CD14-positive monocyte (primary cell): ENCODE measurements at regions not wholly inside any gene's neighbourhood (a gene's known extent, or its start where the extent isn't known, plus 50 kb on each side); places are given as distances from the start of the nearest gene placed in this dataset.

Experiments
- DNase-seq, 3 donors: peaks; one replicate each; pipeline ENCODE4 v3.0.0-alpha.2; 2011 to 2022
- H2AFZ ChIP-seq: 2 replicates; pipeline ENCODE4 v1.6.0; 2012; ENCODE audit warnings: mild to moderate bottlenecking, low read depth, low read length, inconsistent platforms; ENCODE audit not compliant: insufficient read depth, poor library complexity, severe bottlenecking
- H3K27ac ChIP-seq, 2 donors: 1 replicate in 1 of 2; 2 replicates in 1 of 2; pipeline ENCODE4 v1.5.1; 2012 to 2013; ENCODE audit warnings: low read length in 2 of 2, control low read depth in 1 of 2, inconsistent platforms in 1 of 2, low read depth in 1 of 2, mild to moderate bottlenecking in 1 of 2
- H3K27me3 ChIP-seq, 2 donors: one replicate each; pipeline versions ENCODE4 v1.6.0 to v1.6.1; 2011 to 2013; ENCODE audit warnings: low read length in 2 of 2; ENCODE audit not compliant: control insufficient read depth in 2 of 2, insufficient read depth in 2 of 2
- H3K36me3 ChIP-seq, 2 donors: replicated peaks in 1 of 2; 1 replicate in 1 of 2; 2 replicates in 1 of 2; pipeline versions ENCODE4 v1.5.1 to v1.6.1; 2012 to 2013; ENCODE audit warnings: low read length in 2 of 2, control low read depth in 1 of 2, inconsistent platforms in 1 of 2, mild to moderate bottlenecking in 1 of 2; ENCODE audit not compliant: insufficient read depth in 2 of 2, control insufficient read depth in 1 of 2
- H3K4me1 ChIP-seq, 2 donors: 1 replicate in 1 of 2; 2 replicates in 1 of 2; pipeline versions ENCODE4 v1.5.1 to v1.6.1; 2012 to 2013; ENCODE audit warnings: low read length in 2 of 2, control low read depth in 1 of 2, inconsistent platforms in 1 of 2, mild to moderate bottlenecking in 1 of 2, moderate library complexity in 1 of 2; ENCODE audit not compliant: insufficient read depth in 2 of 2, control insufficient read depth in 1 of 2
- H3K4me2 ChIP-seq: replicated peaks from 2 replicates; pipeline ENCODE3; 2012; ENCODE audit warnings: low read length, moderate library complexity, mild to moderate bottlenecking; ENCODE audit not compliant: poor library complexity, severe bottlenecking; ENCODE audit errors: extremely low read depth
- H3K4me3 ChIP-seq, 3 experiments: fragments of 200-600 bp in 1 of 3; sonication (generic) in 1 of 3; replicated peaks in 1 of 3; 1 replicate in 2 of 3; 2 replicates in 1 of 3; pipeline ENCODE4 v1.5.1; 2011 to 2013; ENCODE audit warnings: low read length in 3 of 3, mild to moderate bottlenecking in 3 of 3, control low read depth in 2 of 3, low read depth in 2 of 3, inconsistent platforms in 1 of 3, moderate library complexity in 1 of 3
- H3K79me2 ChIP-seq: 2 replicates; pipeline ENCODE4 v1.6.0; 2012; ENCODE audit warnings: mild to moderate bottlenecking, control low read depth, inconsistent platforms, low read length, moderate library complexity; ENCODE audit not compliant: insufficient read depth
- H3K9ac ChIP-seq: 2 replicates; pipeline ENCODE4 v1.6.0; 2017; ENCODE audit warnings: low read length, mild to moderate bottlenecking; ENCODE audit not compliant: insufficient read depth, poor library complexity, severe bottlenecking
- H3K9me3 ChIP-seq, 2 donors: replicated peaks in 1 of 2; 1 replicate in 1 of 2; 2 replicates in 1 of 2; pipeline versions ENCODE4 v1.5.1 to v1.6.1; 2012 to 2013; ENCODE audit warnings: low read length in 2 of 2, control low read depth in 1 of 2; ENCODE audit not compliant: control insufficient read depth in 1 of 2, insufficient read depth in 1 of 2
- H4K20me1 ChIP-seq: 2 replicates; pipeline ENCODE4 v1.6.0; 2012; ENCODE audit warnings: mild to moderate bottlenecking, low read length, control low read depth, moderate library complexity; ENCODE audit not compliant: insufficient read depth
- H3K27ac Mint-ChIP-seq, 7 donors: one replicate each; pipeline ENCODE4 v1.8.0; 2020; ENCODE audit warnings: mild to moderate bottlenecking in 7 of 7, mixed read lengths in 7 of 7, moderate library complexity in 6 of 7, inconsistent platforms in 2 of 7
- H3K27me3 Mint-ChIP-seq, 3 donors: one replicate each; pipeline ENCODE4 v1.8.0; 2021 to 2022; ENCODE audit warnings: low read depth in 3 of 3, mild to moderate bottlenecking in 3 of 3, mixed read lengths in 3 of 3, moderate library complexity in 3 of 3, inconsistent platforms in 1 of 3
- H3K36me3 Mint-ChIP-seq, 2 donors: one replicate each; pipeline ENCODE4 v1.8.0; 2020; ENCODE audit warnings: mixed read lengths in 2 of 2, inconsistent platforms in 1 of 2, mild to moderate bottlenecking in 1 of 2
- H3K4me1 Mint-ChIP-seq: one replicate; pipeline ENCODE4 v1.8.0; 2020; ENCODE audit warnings: mild to moderate bottlenecking, mixed read lengths
- H3K4me3 Mint-ChIP-seq, 2 donors: one replicate each; pipeline ENCODE4 v1.8.0; 2020; ENCODE audit warnings: mild to moderate bottlenecking in 2 of 2, mixed read lengths in 2 of 2, moderate library complexity in 1 of 2
- H3K9me3 Mint-ChIP-seq, 7 donors: one replicate each; pipeline ENCODE4 v1.8.0; 2020 to 2022; ENCODE audit warnings: mixed read lengths in 7 of 7, mild to moderate bottlenecking in 6 of 7, moderate library complexity in 6 of 7, inconsistent platforms in 2 of 7
- CTCF ChIP-seq: fragments of 200-600 bp; IDR thresholded peaks from one replicate; pipeline ENCODE4 v1.8.0; 2022; ENCODE audit warnings: antibody characterized with exemption, mild to moderate bottlenecking
- WGBS: methylation state at CpG from one replicate; pipeline ENCODE4 v1.1.5; 2013; ENCODE audit warnings: missing lambda C conversion rate; ENCODE audit not compliant: insufficient coverage; 5-methylcytosine and 5-hydroxymethylcytosine counted together
- intact Hi-C, 2 donors: fragments of 100-400 bp; cut with micrococcal nuclease; formaldehyde crosslinking; loops; one replicate each; pipeline versions ENCODE4 v1.15.0 to v1.15.1; 2023

GRCh38 chr9:75728391-75728790 lies 162.1 kb upstream of the PCSK5 start:
- WGBS = no CpG with 5 or more reads among the region's 1 CpG
- Histone ChIP-seq H3K27ac (no peak overlapping the region), H2AFZ (no peak overlapping the region), H3K9me3 (no peaks in the 10 kb centered on the region), H3K36me3 (no peaks in the 10 kb centered on the region), H4K20me1 (no peaks in the 10 kb centered on the region), H3K4me3 (no peak overlapping the region), H3K4me2 (no peak overlapping the region), H3K27me3 (no peaks in the 10 kb centered on the region), H3K4me1 (no peaks in the 10 kb centered on the region), H3K9ac (no peak overlapping the region), H3K79me2 (no peaks in the 10 kb centered on the region)
- Mint-ChIP-seq H3K27ac (no peak overlapping the region), H3K9me3 (peaks cover 0 to 4% (median 0%) of the 10 kb centered on the region in 7 donors), H3K27me3 (peaks cover 0 to 2% (median 1%) of the 10 kb centered on the region in 3 donors), H3K36me3 (no peaks in the 10 kb centered on the region), H3K4me1 (no peaks in the 10 kb centered on the region), H3K4me3 (no peak overlapping the region)
- no peak for DNase-seq
- no peak for TF ChIP-seq CTCF
- intact Hi-C loops = no loop called here

GRCh38 chr9:75734802-75735201 lies 155.7 kb upstream of the PCSK5 start:
- Histone ChIP-seq H3K4me1 (no peaks in the 10 kb centered on the region), H3K79me2 (no peaks in the 10 kb centered on the region), H2AFZ (no peak overlapping the region), H3K36me3 (no peaks in the 10 kb centered on the region), H3K4me3 (no peak overlapping the region), H3K9ac (no peak overlapping the region), H4K20me1 (no peaks in the 10 kb centered on the region), H3K27me3 (no peaks in the 10 kb centered on the region), H3K4me2 (no peak overlapping the region), H3K27ac (no peak overlapping the region), H3K9me3 (no peaks in the 10 kb centered on the region)
- DNase-seq = no peak
- Mint-ChIP-seq H3K4me3 (no peak overlapping the region), H3K36me3 (no peaks in the 10 kb centered on the region), H3K9me3 (peaks cover 0 to 8% (median 2%) of the 10 kb centered on the region in 7 donors), H3K27ac (no peak overlapping the region), H3K27me3 (peaks cover 0 to 3% (median 2%) of the 10 kb centered on the region in 3 donors), H3K4me1 (no peaks in the 10 kb centered on the region)
- no peak for TF ChIP-seq CTCF
- intact Hi-C loops = no loop called here
- WGBS = 100% methylated on average over 1 of the region's 3 CpGs
